ENCODE measurements at regions not wholly inside any gene's neighbourhood (a gene's known extent, or its start where the extent isn't known, plus 50 kb on each side); places are given as distances from the start of the nearest gene placed in this dataset.

GRCh38 chr1:88371436-88372023 lies 312.5 kb upstream of the PKN2 start:
- H3K27me3 ChIP-seq (ENCODE audit: control insufficient read depth in 2 of 2, insufficient read depth in 2 of 2, low read length in 2 of 2), result no peaks in the 10 kb centered on the region

GRCh38 chr1:88375977-88376376 lies 308.1 kb upstream of the PKN2 start:
- Mint-ChIP-seq H3K4me1 (no peaks in the 10 kb centered on the region), H3K27ac (no peak overlapping the region), H3K27me3 (ENCODE audit: low read depth in 3 of 3) (no peaks in the 10 kb centered on the region), H3K4me3 (no peak overlapping the region), H3K36me3 (no peaks in the 10 kb centered on the region), H3K9me3 (peaks cover 0 to 2% (median 0%) of the 10 kb centered on the region in 7 donors)
- H3K9me3 ChIP-seq (replicated peaks in 1 of 2; ENCODE audit: control insufficient read depth in 1 of 2, insufficient read depth in 1 of 2, low read length in 2 of 2), result no peaks in the 10 kb centered on the region
- no peaks in the 10 kb centered on the region for H3K27me3 ChIP-seq (ENCODE audit: control insufficient read depth in 2 of 2, insufficient read depth in 2 of 2, low read length in 2 of 2)
- no peaks in the 10 kb centered on the region for H3K36me3 ChIP-seq (replicated peaks in 1 of 2; ENCODE audit: control insufficient read depth in 1 of 2, insufficient read depth in 2 of 2, low read length in 2 of 2)
- H3K4me3 ChIP-seq (replicated peaks in 1 of 3; ENCODE audit: low read depth in 2 of 3, low read length in 3 of 3), result no peak overlapping the region
- H3K4me1 ChIP-seq (ENCODE audit: control insufficient read depth in 1 of 2, insufficient read depth in 2 of 2, low read length in 2 of 2), result no peaks in the 10 kb centered on the region
- TF ChIP-seq CTCF (IDR thresholded peaks at IDR 0.05), result no peak
- DNase-seq, result no peak
- intact Hi-C loops (cut with micrococcal nuclease), result no loop called here
- H3K9ac ChIP-seq (ENCODE audit: insufficient read depth, low read length, poor library complexity, severe bottlenecking), result no peak overlapping the region
- no CpG with 5 or more reads among the region's 1 CpG for WGBS (ENCODE audit: insufficient coverage)
- no peaks in the 10 kb centered on the region for H4K20me1 ChIP-seq (ENCODE audit: insufficient read depth, low read length)
- H3K79me2 ChIP-seq (ENCODE audit: insufficient read depth, low read length), result no peaks in the 10 kb centered on the region
- no peak overlapping the region for H3K4me2 ChIP-seq (replicated peaks; ENCODE audit: extremely low read depth, low read length, poor library complexity, severe bottlenecking)
- H3K27ac ChIP-seq (ENCODE audit: low read depth in 1 of 2, low read length in 2 of 2), result no peak overlapping the region
- no peak overlapping the region for H2AFZ ChIP-seq (ENCODE audit: insufficient read depth, low read depth, low read length, poor library complexity, severe bottlenecking)

More at GRCh38 chr1:88371436-88372023, 312.5 kb upstream of the PKN2 start:
- no peak for TF ChIP-seq CTCF (IDR thresholded peaks at IDR 0.05)
- H4K20me1 ChIP-seq (ENCODE audit: insufficient read depth, low read length), result no peaks in the 10 kb centered on the region
- Mint-ChIP-seq H3K4me1 (no peaks in the 10 kb centered on the region), H3K36me3 (no peaks in the 10 kb centered on the region), H3K27ac (no peak overlapping the region), H3K9me3 (peaks cover 0 to 3% (median 0%) of the 10 kb centered on the region in 7 donors), H3K27me3 (ENCODE audit: low read depth in 3 of 3) (peaks cover 0 to 2% (median 0%) of the 10 kb centered on the region in 3 donors), H3K4me3 (no peak overlapping the region)
- no peak overlapping the region for H2AFZ ChIP-seq (ENCODE audit: insufficient read depth, low read depth, low read length, poor library complexity, severe bottlenecking)
- no peaks in the 10 kb centered on the region for H3K36me3 ChIP-seq (replicated peaks in 1 of 2; ENCODE audit: control insufficient read depth in 1 of 2, insufficient read depth in 2 of 2, low read length in 2 of 2)
- no peak overlapping the region for H3K4me3 ChIP-seq (replicated peaks in 1 of 3; ENCODE audit: low read depth in 2 of 3, low read length in 3 of 3)
- intact Hi-C loops (cut with micrococcal nuclease), result no loop called here
- DNase-seq, result no peak
- WGBS (ENCODE audit: insufficient coverage), result 100% methylated on average over 2 of the region's 4 CpGs
- H3K27ac ChIP-seq (ENCODE audit: low read depth in 1 of 2, low read length in 2 of 2), result no peak overlapping the region
- no peaks in the 10 kb centered on the region for H3K79me2 ChIP-seq (ENCODE audit: insufficient read depth, low read length)
- no peaks in the 10 kb centered on the region for H3K9me3 ChIP-seq (replicated peaks in 1 of 2; ENCODE audit: control insufficient read depth in 1 of 2, insufficient read depth in 1 of 2, low read length in 2 of 2)
- H3K4me2 ChIP-seq (replicated peaks; ENCODE audit: extremely low read depth, low read length, poor library complexity, severe bottlenecking), result no peak overlapping the region
- no peaks in the 10 kb centered on the region for H3K4me1 ChIP-seq (ENCODE audit: control insufficient read depth in 1 of 2, insufficient read depth in 2 of 2, low read length in 2 of 2)
- no peak overlapping the region for H3K9ac ChIP-seq (ENCODE audit: insufficient read depth, low read length, poor library complexity, severe bottlenecking)

Data from CD14-positive monocyte (primary cell).